ENCODE measurements at regions not wholly inside any gene's neighbourhood (a gene's known extent, or its start where the extent isn't known, plus 50 kb on each side); places are given as distances from the start of the nearest gene placed in this dataset.

- H3K27ac ChIP-seq (ENCODE audit: extremely low read length, insufficient read depth, low read length) = no peak overlapping the region
- H3K9ac ChIP-seq (ENCODE audit: insufficient read depth, low read depth, low read length) = no peak overlapping the region
- no peak for TF ChIP-seq ZKSCAN1 (IDR thresholded peaks at IDR 0.05; ENCODE audit: low read length)
- TF ChIP-seq ELK4 (CRISPR knock-in tag; IDR thresholded peaks at IDR 0.05; ENCODE audit: borderline replicate concordance) = no peak
- no peak for TF ChIP-seq GTF2F1 (IDR thresholded peaks at IDR 0.05; ENCODE audit: low read length)
- TF ChIP-seq DBP (CRISPR knock-in tag; IDR thresholded peaks at IDR 0.05; ENCODE audit: not compliant biosample characterization) = no peak
- TF ChIP-seq RNF219 (CRISPR knock-in tag; IDR thresholded peaks at IDR 0.05) = no peak
- no peak for TF ChIP-seq ZNF30 (CRISPR knock-in tag; IDR thresholded peaks at IDR 0.05)
- TF ChIP-seq ZNF891 (CRISPR knock-in tag; IDR thresholded peaks at IDR 0.05) = no peak
- ATAC-seq = no peak
- H3K27me3 ChIP-seq (ENCODE audit: control insufficient read depth in 1 of 2, insufficient read depth in 2 of 2, low read length in 2 of 2) = peaks cover 0 to 3% of the 10 kb centered on the region in 2 experiments; a peak in 1 of 5 replicates
- in situ Hi-C loops (cut with HindIII; ENCODE audit: extremely low pct_ligation_motif_present, low pct_unique_long_range_greater_than_20kb) = no loop called here
- H3K4me2 ChIP-seq (ENCODE audit: low read depth, low read length) = no peak overlapping the region
- H4K20me1 ChIP-seq (ENCODE audit: insufficient read depth, low read length) = no peaks in the 10 kb centered on the region
- no peak for DNase-seq (ENCODE audit: low spot score)
- H3K79me2 ChIP-seq (ENCODE audit: insufficient read depth, low read length) = no peaks in the 10 kb centered on the region
- CTCF ChIA-PET (ENCODE audit: low intra/inter-chr PET ratio, low total read pairs) = no interaction called here
- no peak overlapping the region for H2AFZ ChIP-seq (ENCODE audit: low read length)
- H3K4me3 ChIP-seq (replicated peaks in 1 of 3; ENCODE audit: insufficient read depth in 1 of 3, low read depth in 2 of 3, low read length in 3 of 3) = no peak overlapping the region
- peaks cover 8% of the 10 kb centered on the region; the same call in 1 of the 2 replicates for H3K4me1 ChIP-seq (ENCODE audit: insufficient read depth, low read length)
- WGBS (ENCODE audit: low lambda C conversion rate) = 48% methylated on average over 3 of the region's 3 CpGs
- BruUV-seq (replicated peaks) = no TSS peak
- POLR2A ChIA-PET = no interaction called here
- intact Hi-C loops (cut with micrococcal nuclease; ENCODE audit: unreplicated experiment) = no loop called here
- no peaks in the 10 kb centered on the region for H3K9me3 ChIP-seq (ENCODE audit: low read length)
- H3K36me3 ChIP-seq (replicated peaks in 1 of 2; ENCODE audit: control insufficient read depth in 1 of 2, insufficient read depth in 2 of 2, low read length in 2 of 2) = no peaks in the 10 kb centered on the region
- FAIRE-seq = no peak
Observed at GRCh38 chr11:112361396-112361795, 100.7 kb upstream of the PLET1 start.

Measured in HepG2 (cell line).